Sigmoid colon (tissue), 6 donors: ENCODE measurements at regions not wholly inside any gene's neighbourhood (a gene's known extent, or its start where the extent isn't known, plus 50 kb on each side); places are given as distances from the start of the nearest gene placed in this dataset.

Experiments
- DNase-seq: peaks from one replicate; pipeline ENCODE4 v3.0.0-alpha.2; 2019
- H3K27ac ChIP-seq, 4 donors: fragments of 200-600 bp; sonication (generic); one replicate each; pipeline ENCODE4 v1.5.1; 2016 to 2019; ENCODE audit warnings: mild to moderate bottlenecking in 1 of 4
- H3K27me3 ChIP-seq, 3 donors: fragments of 200-600 bp; sonication (generic); one replicate each; pipeline ENCODE4 v1.5.1; 2019; ENCODE audit warnings: mild to moderate bottlenecking in 1 of 3
- H3K36me3 ChIP-seq, 4 donors: fragments of 200-600 bp; sonication (generic); one replicate each; pipeline ENCODE4 v1.5.1; 2016 to 2019
- H3K4me1 ChIP-seq, 4 donors: fragments of 200-600 bp; sonication (generic); one replicate each; pipeline ENCODE4 v1.5.1; 2017 to 2019
- H3K4me3 ChIP-seq, 4 donors: fragments of 200-600 bp; sonication (generic); one replicate each; pipeline ENCODE4 v1.5.1; 2017 to 2019; ENCODE audit warnings: mild to moderate bottlenecking in 2 of 4, moderate library complexity in 1 of 4
- H3K9me3 ChIP-seq, 4 donors: fragments of 200-600 bp in 3 of 4; sonication (generic) in 3 of 4; one replicate each; pipeline versions ENCODE4 v1.5.1 to v1.6.1; 2013 to 2019
- CTCF ChIP-seq, 4 experiments: fragments of 450-650 bp in 3 of 4; fragments of 200-600 bp in 1 of 4; IDR thresholded peaks; one replicate each; pipeline ENCODE4 v1.5.1; 2016 to 2019; ENCODE audit warnings: antibody characterized with exemption in 4 of 4, mild to moderate bottlenecking in 3 of 4, moderate library complexity in 2 of 4
- EP300 ChIP-seq, 4 donors: sonication (generic); formaldehyde crosslinking; IDR thresholded peaks; one replicate each; pipeline ENCODE4 v1.6.1; 2017; ENCODE audit warnings: antibody characterized with exemption in 4 of 4
- POLR2A ChIP-seq, 2 donors: fragments of 450-650 bp; IDR thresholded peaks; one replicate each; pipeline ENCODE4 v1.6.1; 2016; ENCODE audit warnings: antibody characterized with exemption in 2 of 2, mild to moderate bottlenecking in 2 of 2, moderate library complexity in 2 of 2
- POLR2AphosphoS5 ChIP-seq, 4 donors: sonication (generic); formaldehyde crosslinking; IDR thresholded peaks; one replicate each; pipeline ENCODE4 v1.6.1; 2017; ENCODE audit warnings: antibody characterized with exemption in 4 of 4
- WGBS, 2 donors: extraction: QIAGEN DNeasy Blood & Tissue Kit; methylation state at CpG; one replicate each; pipeline ENCODE4 v1.1.7; 2013; 5-methylcytosine and 5-hydroxymethylcytosine counted together
- intact Hi-C: fragments of 100-400 bp; cut with DNase I; formaldehyde crosslinking; loops from one replicate; pipeline ENCODE4 v1.15.1; 2023
- donor health status: healthy with polysubstance abuse.
- donor health status: healthy.

- no peak overlapping the region for H3K4me3 ChIP-seq
- intact Hi-C loops, result no loop called here
Measured at GRCh38 chr13:40485611-40486517, 180.6 kb downstream of the FOXO1 start.

GRCh38 chr13:40486518-40487163 lies 179.8 kb downstream of the FOXO1 start:
- WGBS, 2 donors, result 76 to 81% methylated on average over 12 of the region's 12 CpGs
- no peaks in the 10 kb centered on the region for H3K36me3 ChIP-seq
- intact Hi-C loops, result no loop called here

More at GRCh38 chr13:40485611-40486517, 180.6 kb downstream of the FOXO1 start:
- Histone ChIP-seq H3K27ac (no peak overlapping the region), H3K36me3 (no peaks in the 10 kb centered on the region), H3K27me3 (no peaks in the 10 kb centered on the region), H3K4me1 (no peaks in the 10 kb centered on the region), H3K9me3 (no peaks in the 10 kb centered on the region)
- DNase-seq, result no peak
- TF ChIP-seq EP300 (IDR thresholded peaks at IDR 0.05) (no peak), POLR2AphosphoS5 (IDR thresholded peaks at IDR 0.05) (no peak), POLR2A (IDR thresholded peaks at IDR 0.05) (no peak), CTCF (IDR thresholded peaks at IDR 0.05) (no peak)
- WGBS, 2 donors, result 60 to 67% methylated on average over 12 of the region's 12 CpGs

GRCh38 chr13:40488869-40489391 lies 177.5 kb downstream of the FOXO1 start:
- no peak overlapping the region for H3K27ac ChIP-seq
- no peak overlapping the region for H3K4me3 ChIP-seq
- no peaks in the 10 kb centered on the region for H3K27me3 ChIP-seq
- no peaks in the 10 kb centered on the region for H3K4me1 ChIP-seq
- intact Hi-C loops, result no loop called here
- no peaks in the 10 kb centered on the region for H3K36me3 ChIP-seq
- WGBS, 2 donors, result 95 to 96% methylated on average over 21 of the region's 21 CpGs
- no peak for DNase-seq
- no peaks in the 10 kb centered on the region for H3K9me3 ChIP-seq
- TF ChIP-seq POLR2A (IDR thresholded peaks at IDR 0.05), result no peak
- TF ChIP-seq EP300 (IDR thresholded peaks at IDR 0.05), result no peak
- TF ChIP-seq CTCF (IDR thresholded peaks at IDR 0.05), result no peak
- TF ChIP-seq POLR2AphosphoS5 (IDR thresholded peaks at IDR 0.05), result no peak

More at GRCh38 chr13:40486518-40487163, 179.8 kb downstream of the FOXO1 start:
- no peaks in the 10 kb centered on the region for H3K4me1 ChIP-seq
- no peak for DNase-seq
- H3K4me3 ChIP-seq, result no peak overlapping the region
- H3K9me3 ChIP-seq, result no peaks in the 10 kb centered on the region
- no peaks in the 10 kb centered on the region for H3K27me3 ChIP-seq
- no peak overlapping the region for H3K27ac ChIP-seq
- TF ChIP-seq CTCF (IDR thresholded peaks at IDR 0.05) (no peak), POLR2A (IDR thresholded peaks at IDR 0.05) (no peak), EP300 (IDR thresholded peaks at IDR 0.05) (no peak), POLR2AphosphoS5 (IDR thresholded peaks at IDR 0.05) (no peak)

GRCh38 chr13:40490086-40490758 lies 176.2 kb downstream of the FOXO1 start:
- Histone ChIP-seq H3K36me3 (no peaks in the 10 kb centered on the region), H3K4me3 (no peak overlapping the region), H3K27ac (no peak overlapping the region), H3K27me3 (no peaks in the 10 kb centered on the region), H3K9me3 (no peaks in the 10 kb centered on the region), H3K4me1 (no peaks in the 10 kb centered on the region)
- TF ChIP-seq CTCF (IDR thresholded peaks at IDR 0.05), result no peak
- TF ChIP-seq EP300 (IDR thresholded peaks at IDR 0.05), result no peak
- no peak for TF ChIP-seq POLR2AphosphoS5 (IDR thresholded peaks at IDR 0.05)
- no peak for TF ChIP-seq POLR2A (IDR thresholded peaks at IDR 0.05)
- intact Hi-C loops, result no loop called here
- DNase-seq, result no peak
- 15 to 46% methylated on average over 7 of the region's 7 CpGs for WGBS, 2 donors
